GM23338 (cell line): ENCODE measurements at regions not wholly inside any gene's neighbourhood (a gene's known extent, or its start where the extent isn't known, plus 50 kb on each side); places are given as distances from the start of the nearest gene placed in this dataset.

Source experiments
- ETS1 ChIP-seq: IDR thresholded peaks from 2 replicates; pipeline ENCODE4 v1.6.1; 2016; ENCODE audit warnings: antibody characterized with exemption
- EZH2 ChIP-seq: fragments of 200-600 bp; sonication (generic); IDR thresholded peaks from one replicate; pipeline ENCODE4 v1.8.0; 2017; ENCODE audit warnings: antibody characterized with exemption, mild to moderate bottlenecking, low read depth; ENCODE audit not compliant: unreplicated experiment
- EZH2phosphoT487 ChIP-seq: fragments of 200-600 bp; sonication (generic); IDR thresholded peaks from one replicate; pipeline ENCODE4 v1.8.1; 2018; ENCODE audit warnings: antibody characterized with exemption; ENCODE audit not compliant: unreplicated experiment
- NANOG ChIP-seq: IDR thresholded peaks from 2 replicates; pipeline ENCODE4 v1.6.1; 2016; ENCODE audit warnings: antibody characterized with exemption, borderline replicate concordance
- REST ChIP-seq: IDR thresholded peaks from one replicate; pipeline ENCODE4 v1.6.1; 2018; ENCODE audit warnings: antibody characterized with exemption; ENCODE audit not compliant: unreplicated experiment
- ZNF114 ChIP-seq: fragments of 250-450 bp; sonication (Bioruptor Pico); IDR thresholded peaks from 2 replicates; pipeline ENCODE4 v1.5.0; 2020; ENCODE audit warnings: mild to moderate bottlenecking, moderate library complexity
- ZNF462 ChIP-seq: fragments of 250-450 bp; sonication (Bioruptor Pico); IDR thresholded peaks from 2 replicates; pipeline ENCODE4 v1.5.0; 2020; ENCODE audit warnings: mild to moderate bottlenecking, moderate library complexity

- TF ChIP-seq ZNF462 (no peak), ETS1 (no peak), REST (no peak), NANOG (no peak), EZH2 (no peak), EZH2phosphoT487 (no peak), ZNF114 (CRISPR knock-in tag) (no peak)
Measured at GRCh38 chr4:184955116-184955515, 63.2 kb upstream of the HELT start (continued).
